ENCODE measurements at regions not wholly inside any gene's neighbourhood (a gene's known extent, or its start where the extent isn't known, plus 50 kb on each side); places are given as distances from the start of the nearest gene placed in this dataset.

- no peak for TF ChIP-seq ESRRG (CRISPR knock-in tag; IDR thresholded peaks at IDR 0.05)
- TF ChIP-seq OSR1 (CRISPR knock-in tag; IDR thresholded peaks at IDR 0.05) = no peak
- TF ChIP-seq ZFP3 (CRISPR knock-in tag; IDR thresholded peaks at IDR 0.05) = no peak
- TF ChIP-seq PATZ1 (CRISPR knock-in tag; IDR thresholded peaks at IDR 0.05; ENCODE audit: borderline replicate concordance) = no peak
- TF ChIP-seq TOX (CRISPR knock-in tag; IDR thresholded peaks at IDR 0.05; ENCODE audit: borderline replicate concordance) = no peak
- TF ChIP-seq ARNTL (CRISPR knock-in tag; IDR thresholded peaks at IDR 0.05; ENCODE audit: borderline replicate concordance, low read depth) = no peak
- no peak for TF ChIP-seq ISL1 (CRISPR knock-in tag; IDR thresholded peaks at IDR 0.05)
- TF ChIP-seq CREB5 (CRISPR knock-in tag; IDR thresholded peaks at IDR 0.05; ENCODE audit: low read depth) = no peak
- no peak for TF ChIP-seq BACH2 (CRISPR knock-in tag; IDR thresholded peaks at IDR 0.05; ENCODE audit: borderline replicate concordance)
Observed at GRCh38 chr6:14709066-14709670, 536.7 kb upstream of the JARID2 start.
